ENCODE measurements at regions not wholly inside any gene's neighbourhood (a gene's known extent, or its start where the extent isn't known, plus 50 kb on each side); places are given as distances from the start of the nearest gene placed in this dataset.
"Not testable (repeated sequence)": the region's sequence is repeated elsewhere in the genome, so short reads cannot be mapped to it uniquely, and the experiment has no call there.

GRCh38 chr10:33085313-33085833, 127.3 kb upstream of the ITGB1 start:
- no peak for DNase-seq
- no peak for TF ChIP-seq CTCF (conservative IDR thresholded peaks at IDR 0.05)
- no peaks in the 10 kb centered on the region for H3K9me3 Mint-ChIP-seq
- H3K27me3 ChIP-seq (ENCODE audit: control insufficient read depth, insufficient read depth, low read length, poor library complexity, severe bottlenecking): no peaks in the 10 kb centered on the region
- H3K4me3 Mint-ChIP-seq: no peak overlapping the region
- H3K27ac ChIP-seq (ENCODE audit: low read depth, low read length): no peak overlapping the region
- no peak overlapping the region for H3K4me3 ChIP-seq (ENCODE audit: low read length)
- no peaks in the 10 kb centered on the region for H3K9me3 ChIP-seq (ENCODE audit: control insufficient read depth, low read length)
- H3K27ac Mint-ChIP-seq: no peak overlapping the region
- no peaks in the 10 kb centered on the region for H3K4me1 ChIP-seq (ENCODE audit: control insufficient read depth, insufficient read depth, low read length)
- H3K36me3 ChIP-seq (ENCODE audit: control insufficient read depth, insufficient read depth, low read length): no peaks in the 10 kb centered on the region
- H3K9ac ChIP-seq (ENCODE audit: extremely low read depth, low read length, poor library complexity, severe bottlenecking): no peak overlapping the region
- no peaks in the 10 kb centered on the region for H3K4me1 Mint-ChIP-seq
- H3K36me3 Mint-ChIP-seq (ENCODE audit: low read depth): no peaks in the 10 kb centered on the region
- no peaks in the 10 kb centered on the region for H3K27me3 Mint-ChIP-seq (ENCODE audit: insufficient read depth)

- TF ChIP-seq CTCF (conservative IDR thresholded peaks at IDR 0.05): no peak
- no peak overlapping the region for H3K27ac ChIP-seq (ENCODE audit: low read depth, low read length)
- no peak overlapping the region for H3K4me3 ChIP-seq (ENCODE audit: low read length)
- Mint-ChIP-seq H3K4me3 (no peak overlapping the region), H3K4me1 (no peaks in the 10 kb centered on the region), H3K27ac (no peak overlapping the region), H3K36me3 (ENCODE audit: low read depth) (no peaks in the 10 kb centered on the region), H3K9me3 (no peaks in the 10 kb centered on the region), H3K27me3 (ENCODE audit: insufficient read depth) (no peaks in the 10 kb centered on the region)
- H3K4me1 ChIP-seq (ENCODE audit: control insufficient read depth, insufficient read depth, low read length): no peaks in the 10 kb centered on the region
- DNase-seq: no peak
- H3K27me3 ChIP-seq (ENCODE audit: control insufficient read depth, insufficient read depth, low read length, poor library complexity, severe bottlenecking): no peaks in the 10 kb centered on the region
- no peak overlapping the region for H3K9ac ChIP-seq (ENCODE audit: extremely low read depth, low read length, poor library complexity, severe bottlenecking)
- H3K36me3 ChIP-seq (ENCODE audit: control insufficient read depth, insufficient read depth, low read length): no peaks in the 10 kb centered on the region
- 85 to 100% methylated on average over 1 of the region's 1 CpG for WGBS, 2 experiments (ENCODE audit: insufficient coverage in 1 of 2, insufficient read length in 1 of 2)
- no peaks in the 10 kb centered on the region for H3K9me3 ChIP-seq (ENCODE audit: control insufficient read depth, low read length)
Measured at GRCh38 chr10:33084453-33084852, 126.4 kb upstream of the ITGB1 start.

- H3K27me3 ChIP-seq (ENCODE audit: control insufficient read depth, insufficient read depth, low read length, poor library complexity, severe bottlenecking): no peaks in the 10 kb centered on the region
- TF ChIP-seq CTCF (conservative IDR thresholded peaks at IDR 0.05): no peak
- H3K4me3 Mint-ChIP-seq: no peak overlapping the region
- H3K27me3 Mint-ChIP-seq (ENCODE audit: insufficient read depth): peaks cover under 1% of the 10 kb centered on the region
- H3K9me3 ChIP-seq (ENCODE audit: control insufficient read depth, low read length): no peaks in the 10 kb centered on the region
- peaks cover 3% of the 10 kb centered on the region for H3K9me3 Mint-ChIP-seq
- no peaks in the 10 kb centered on the region for H3K36me3 Mint-ChIP-seq (ENCODE audit: low read depth)
- no peak overlapping the region for H3K4me3 ChIP-seq (ENCODE audit: low read length)
- H3K9ac ChIP-seq (ENCODE audit: extremely low read depth, low read length, poor library complexity, severe bottlenecking): no peak overlapping the region
- 100% methylated on average over 2 of the region's 2 CpGs; no CpG with 5 or more reads in 1 of the 2 experiments for WGBS, 2 experiments (ENCODE audit: insufficient coverage in 1 of 2, insufficient read length in 1 of 2)
- H3K4me1 Mint-ChIP-seq: no peaks in the 10 kb centered on the region
- H3K27ac ChIP-seq (ENCODE audit: low read depth, low read length): no peak overlapping the region
- DNase-seq: no peak
- no peaks in the 10 kb centered on the region for H3K4me1 ChIP-seq (ENCODE audit: control insufficient read depth, insufficient read depth, low read length)
- no peaks in the 10 kb centered on the region for H3K36me3 ChIP-seq (ENCODE audit: control insufficient read depth, insufficient read depth, low read length)
- no peak overlapping the region for H3K27ac Mint-ChIP-seq
Measured at GRCh38 chr10:33082373-33082895, 124.4 kb upstream of the ITGB1 start.

- not testable (repeated sequence) for H3K4me1 Mint-ChIP-seq; H3K9me3 Mint-ChIP-seq; H3K9me3 ChIP-seq (ENCODE audit: control insufficient read depth, low read length); H3K9ac ChIP-seq (ENCODE audit: extremely low read depth, low read length, poor library complexity, severe bottlenecking); H3K36me3 ChIP-seq (ENCODE audit: control insufficient read depth, insufficient read depth, low read length); H3K27ac Mint-ChIP-seq; H3K27me3 Mint-ChIP-seq (ENCODE audit: insufficient read depth); H3K27ac ChIP-seq (ENCODE audit: low read depth, low read length); H3K27me3 ChIP-seq (ENCODE audit: control insufficient read depth, insufficient read depth, low read length, poor library complexity, severe bottlenecking); H3K4me3 Mint-ChIP-seq; DNase-seq; H3K36me3 Mint-ChIP-seq (ENCODE audit: low read depth); H3K4me1 ChIP-seq (ENCODE audit: control insufficient read depth, insufficient read depth, low read length); H3K4me3 ChIP-seq (ENCODE audit: low read length)
- WGBS, 2 experiments (ENCODE audit: insufficient coverage in 1 of 2, insufficient read length in 1 of 2): 100% methylated on average over 1 to 2 of the region's 2 CpGs
Measured at GRCh38 chr10:33080467-33080866, 122.4 kb upstream of the ITGB1 start.

Measured in endodermal cell (in vitro differentiated cells).